LHCN-M2 (cell line): ENCODE measurements at regions not wholly inside any gene's neighbourhood (a gene's known extent, or its start where the extent isn't known, plus 50 kb on each side); places are given as distances from the start of the nearest gene placed in this dataset.
A peak's percentile ranks its signal among the peaks of the same experiment; 100 is the strongest.

Source experiments
- DNase-seq: peaks from one replicate; pipeline ENCODE4 v3.0.0-alpha.2; 2012; ENCODE audit warnings: low read depth

DNA sequence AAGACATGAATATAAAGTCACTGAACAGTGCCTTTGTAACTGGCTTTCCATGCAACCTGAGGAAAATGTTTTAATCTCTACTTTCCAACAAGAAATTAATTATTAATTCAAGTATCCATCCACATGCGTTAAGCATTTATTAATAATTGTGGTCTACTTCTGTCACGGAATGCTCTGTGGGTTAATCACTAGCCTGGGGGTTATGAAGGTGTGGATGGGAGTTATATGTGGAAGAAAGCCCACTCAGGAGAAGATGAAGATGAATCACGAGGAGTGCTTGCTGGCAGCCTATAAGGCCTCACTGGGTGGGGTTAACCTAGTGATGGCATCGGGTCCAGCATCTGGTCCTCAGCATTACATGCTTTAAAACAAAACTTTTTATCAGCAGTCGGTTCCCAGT lies 99.5 kb upstream of the AVPR1A start:
- no peak for DNase-seq

DNA sequence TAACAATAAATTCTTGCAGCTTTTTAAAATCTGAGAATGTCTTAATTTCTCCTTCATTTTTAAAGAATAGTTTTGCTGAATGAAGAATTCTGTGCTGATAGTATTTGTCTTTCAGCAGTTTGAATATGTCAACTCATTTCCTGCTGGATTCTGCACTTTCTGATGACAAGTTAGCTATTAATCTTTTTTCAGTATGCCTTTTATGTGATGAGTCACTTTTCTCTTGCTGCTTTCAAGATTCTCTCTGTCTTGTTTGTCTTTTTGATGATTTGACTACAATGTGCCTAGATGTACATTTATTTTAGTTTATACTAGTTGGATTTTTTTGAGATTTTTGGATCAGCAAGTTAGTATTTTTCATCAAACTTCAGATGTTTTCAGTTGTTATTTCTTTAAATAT lies 87.9 kb upstream of the AVPR1A start:
- no peak for DNase-seq

DNA sequence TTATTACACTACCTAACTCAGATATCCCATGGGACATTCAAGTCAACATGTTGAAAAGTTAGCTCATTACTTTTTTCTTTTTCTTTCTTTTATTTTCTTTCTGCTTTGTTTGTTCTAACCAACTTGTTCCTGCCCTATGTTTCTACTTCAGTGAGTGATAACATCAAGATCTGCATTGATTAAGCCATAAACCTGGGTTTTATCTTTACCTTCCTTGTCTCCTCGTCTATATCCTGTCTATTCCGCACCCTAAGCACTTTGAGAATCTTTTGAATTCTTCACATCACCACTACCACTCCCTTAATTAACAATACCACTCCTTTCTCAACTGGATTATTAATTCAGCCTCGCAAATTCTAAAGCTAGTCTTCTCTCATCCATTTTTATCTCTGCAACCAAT lies 81.9 kb upstream of the AVPR1A start:
- DNase-seq, result no peak

DNA sequence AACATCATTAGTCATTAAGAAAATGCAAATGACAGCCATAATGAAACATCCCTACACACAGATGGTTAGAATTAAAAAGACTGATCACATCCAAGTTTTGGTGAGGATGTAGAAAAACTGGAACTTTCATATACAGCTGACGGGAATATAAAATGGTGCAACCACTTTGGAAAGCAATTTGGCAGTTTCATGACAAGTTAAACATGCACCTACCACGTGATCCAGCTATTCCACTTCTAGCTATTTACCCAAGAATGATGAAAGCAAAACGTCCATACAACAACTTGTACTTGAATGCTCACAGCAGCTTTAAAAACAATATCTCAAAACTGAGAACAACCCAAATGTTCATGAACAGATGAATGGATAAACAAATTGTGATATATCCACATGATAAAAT lies 77.9 kb upstream of the AVPR1A start:
- DNase-seq, result no peak

DNA sequence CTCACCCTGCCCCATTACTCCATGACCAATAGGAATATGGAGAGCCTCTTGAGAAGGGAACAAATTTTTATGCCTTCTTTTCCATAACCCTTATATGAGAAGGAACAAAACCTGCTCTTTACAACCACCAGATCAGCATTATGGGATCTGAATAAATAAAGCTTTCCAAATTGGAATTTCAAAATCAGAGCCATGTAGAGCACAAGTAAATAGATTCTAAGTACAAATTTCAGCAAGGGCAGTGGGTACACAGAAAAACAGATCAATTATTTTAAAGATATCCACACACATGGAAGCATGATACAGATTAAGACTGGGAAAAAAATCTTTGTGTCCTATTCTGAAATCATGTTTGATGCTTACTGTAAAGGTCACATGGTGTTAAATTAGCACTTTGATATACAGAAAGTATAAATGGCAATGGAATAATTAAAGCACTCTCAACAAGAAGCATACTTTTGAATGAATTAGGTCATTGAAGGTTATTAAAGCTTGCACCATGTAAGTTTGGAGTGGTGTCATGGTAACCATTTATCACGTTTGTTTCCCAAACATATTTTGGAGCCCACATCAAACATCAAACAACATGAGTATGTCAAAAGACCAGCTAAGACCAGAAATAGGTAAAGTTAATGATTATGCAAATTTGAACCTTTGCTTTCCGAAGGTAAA lies 75.9 kb upstream of the AVPR1A start:
- no peak for DNase-seq

DNA sequence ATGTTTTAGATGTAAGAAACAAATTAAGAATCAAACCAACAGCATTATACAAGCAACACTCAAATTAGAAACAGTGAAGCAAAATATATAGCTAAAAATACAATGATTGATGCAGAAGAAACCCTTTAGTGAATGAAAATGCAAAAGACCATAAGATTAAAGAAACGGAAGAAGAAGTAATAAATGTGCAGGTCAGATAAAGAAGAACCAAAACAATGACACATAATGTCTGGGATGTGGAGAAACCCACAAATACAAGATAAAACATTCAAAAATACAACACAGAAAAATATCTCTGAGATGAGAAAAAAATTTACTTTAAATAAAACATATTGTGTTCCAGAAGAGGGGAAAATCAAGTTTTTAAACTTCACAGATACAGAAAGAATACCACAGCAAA lies 73.4 kb upstream of the AVPR1A start:
- no peak for DNase-seq

DNA sequence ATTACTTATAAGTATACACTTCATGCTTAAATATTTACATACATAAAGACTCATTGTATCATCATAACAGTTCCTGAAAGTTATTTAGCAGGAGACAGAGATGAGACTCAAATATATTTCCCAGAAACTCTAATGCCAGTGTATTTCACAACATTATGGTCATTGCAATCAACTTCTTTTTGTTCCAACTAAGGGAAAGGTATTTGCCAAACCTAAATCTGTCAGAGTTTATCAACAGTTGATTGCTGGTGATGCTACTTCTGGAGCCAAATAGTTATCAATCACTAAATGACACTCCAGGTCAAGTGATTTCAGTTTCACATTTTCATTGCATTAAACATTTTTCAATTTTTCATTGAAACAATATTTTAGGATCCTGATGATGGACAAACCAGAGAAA lies 72.1 kb upstream of the AVPR1A start:
- DNase-seq, result no peak

DNA sequence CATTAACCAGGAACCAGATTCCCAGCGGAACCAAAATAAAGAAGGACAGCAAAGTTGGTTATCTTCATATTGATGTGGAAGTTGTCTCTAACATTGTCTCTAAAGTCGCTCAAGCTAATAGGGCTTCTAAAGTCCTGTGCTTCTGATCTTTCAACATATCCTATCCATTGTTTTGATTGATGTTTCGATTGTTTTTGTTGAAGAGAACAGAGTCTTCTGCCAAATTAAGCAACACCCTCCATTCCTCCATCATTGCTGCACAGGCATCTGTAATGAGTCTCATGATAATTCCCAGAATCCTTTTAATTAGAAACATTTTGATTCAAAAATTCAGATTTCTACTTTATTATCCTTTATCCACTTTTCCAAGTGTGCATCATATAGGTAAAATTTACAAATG lies 71.6 kb upstream of the AVPR1A start:
- DNase-seq, result no peak

DNA sequence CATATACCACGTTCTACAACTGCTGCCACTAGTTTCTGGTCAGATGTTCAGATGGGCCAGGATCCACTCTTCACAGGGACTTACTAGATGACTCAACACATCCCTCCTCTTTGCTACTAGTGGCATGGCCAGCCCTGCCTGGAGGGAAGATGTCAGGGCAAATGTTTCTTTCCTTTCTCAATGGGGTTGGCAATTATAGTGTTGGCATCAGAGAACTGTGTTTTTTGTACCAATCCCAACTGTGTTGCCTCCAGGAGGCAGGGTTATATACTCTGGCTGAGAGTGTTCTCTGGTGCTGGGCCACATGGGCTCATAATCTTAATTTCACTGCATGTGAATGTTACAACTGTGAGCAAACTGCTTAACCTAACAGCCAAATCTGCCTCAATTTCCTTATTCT lies 69.9 kb upstream of the AVPR1A start:
- peak; percentile 0 for DNase-seq

DNA sequence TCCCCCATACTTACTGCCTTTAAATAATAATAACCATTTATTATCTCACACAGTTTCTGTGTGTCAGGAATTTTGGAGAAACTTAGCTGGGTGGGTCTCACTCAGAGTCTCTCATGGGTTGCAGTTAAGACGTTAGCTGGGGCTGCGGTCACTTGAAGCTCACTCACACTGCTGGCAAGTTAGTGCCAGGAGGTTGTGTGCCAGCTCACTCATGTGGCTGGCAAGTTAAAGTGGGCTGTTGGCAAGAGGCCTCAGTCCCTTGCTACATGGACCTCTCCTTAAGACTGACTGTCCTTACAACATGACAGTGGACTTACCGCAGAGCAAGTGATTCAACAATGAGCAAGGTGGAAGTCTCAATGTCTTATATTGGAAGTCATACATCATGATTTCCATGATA lies 61.3 kb upstream of the AVPR1A start:
- no peak for DNase-seq

DNA sequence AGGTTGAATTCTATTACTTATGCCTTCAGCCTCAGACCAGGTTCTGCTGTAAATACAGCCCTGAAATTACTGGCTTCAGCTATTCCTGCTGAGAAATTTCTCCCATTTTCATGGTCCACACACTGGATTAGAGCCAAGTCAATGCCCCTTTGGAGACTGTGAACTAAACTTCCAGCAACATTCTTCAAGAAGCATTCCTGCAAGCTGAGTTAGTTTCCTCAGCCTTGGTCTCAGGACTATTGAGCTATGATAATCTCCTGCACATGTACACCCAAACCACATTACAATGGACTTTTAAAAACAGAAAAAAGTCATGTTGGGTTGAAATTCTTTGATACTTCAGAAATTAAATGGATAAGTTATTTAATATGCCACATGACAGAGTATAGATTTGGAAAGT lies 58.0 kb upstream of the AVPR1A start:
- DNase-seq, result no peak

DNA sequence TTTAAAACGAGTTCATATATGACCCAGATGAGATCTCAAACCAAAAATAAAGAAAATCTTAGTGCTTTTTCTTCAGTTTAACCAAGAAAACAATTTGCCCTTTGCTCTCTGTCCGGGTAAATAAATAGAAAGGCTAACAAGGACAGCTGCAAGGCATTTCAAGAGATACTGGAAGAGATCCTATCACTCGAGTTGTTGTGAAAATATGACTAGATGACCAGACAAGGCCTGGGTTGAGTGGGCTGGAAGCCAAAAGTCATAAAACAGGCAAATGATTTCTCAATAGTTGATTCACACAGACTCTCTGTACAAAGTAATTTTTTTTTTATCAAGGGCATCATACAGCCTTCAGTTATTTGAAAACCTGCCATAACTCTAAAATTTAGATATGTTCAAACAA lies 55.9 kb upstream of the AVPR1A start:
- DNase-seq, result peak; percentile 62

DNA sequence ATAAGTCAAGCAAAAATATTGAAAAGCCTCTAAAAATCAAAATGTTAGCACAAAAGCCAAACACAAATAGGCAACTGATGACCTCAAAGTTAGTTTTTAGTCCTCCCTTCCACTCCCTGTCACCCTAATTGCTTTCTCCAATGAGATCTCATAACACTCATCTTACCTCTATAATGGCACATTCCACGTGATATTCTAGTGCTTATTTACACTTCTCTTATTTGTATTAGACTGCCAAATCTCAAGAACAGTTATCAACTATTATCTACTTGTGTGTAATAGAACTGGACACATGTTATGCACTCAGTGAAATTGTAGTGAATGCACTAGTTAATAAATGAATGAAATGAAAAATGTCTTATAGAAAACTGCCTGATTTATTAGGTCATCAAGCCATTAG lies 55.5 kb upstream of the AVPR1A start:
- DNase-seq, result no peak
